HG03565 (cell line): ENCODE measurements at regions not wholly inside any gene's neighbourhood (a gene's known extent, or its start where the extent isn't known, plus 50 kb on each side); places are given as distances from the start of the nearest gene placed in this dataset.
A peak's percentile ranks its signal among the peaks of the same experiment; 100 is the strongest.

Experiments used
- ATAC-seq: cut with Tn5 transposase; IDR thresholded peaks from one replicate; pipeline ENCODE4 v1.9.1; 2021; ENCODE audit warnings: mild to moderate bottlenecking, moderate library complexity; ENCODE audit not compliant: unreplicated experiment

- no peak for ATAC-seq
Measured at GRCh38 chr1:193614275-193614674, 427.9 kb upstream of the B3GALT2 start.

DNA sequence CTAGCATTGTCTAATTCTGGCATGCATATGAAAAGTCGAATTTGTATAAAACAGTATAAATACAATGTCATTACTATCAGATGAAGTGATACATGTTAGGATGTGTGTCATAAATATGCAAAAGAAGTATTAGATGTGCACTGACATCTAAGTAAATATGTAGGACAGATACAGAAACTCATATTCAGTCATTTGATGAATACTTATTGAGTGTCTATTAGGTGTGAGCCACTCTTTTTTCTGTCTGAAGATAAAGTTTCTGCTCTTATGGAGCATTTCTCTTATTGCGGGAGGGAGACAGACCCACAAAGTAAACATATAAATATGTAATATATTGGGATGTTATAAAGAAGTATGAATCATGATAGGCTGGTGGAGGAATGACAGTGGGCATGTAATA lies 426.6 kb upstream of the B3GALT2 start:
- ATAC-seq: no peak

GRCh38 chr1:193609592-193609991 lies 423.2 kb upstream of the B3GALT2 start:
- no peak for ATAC-seq

DNA sequence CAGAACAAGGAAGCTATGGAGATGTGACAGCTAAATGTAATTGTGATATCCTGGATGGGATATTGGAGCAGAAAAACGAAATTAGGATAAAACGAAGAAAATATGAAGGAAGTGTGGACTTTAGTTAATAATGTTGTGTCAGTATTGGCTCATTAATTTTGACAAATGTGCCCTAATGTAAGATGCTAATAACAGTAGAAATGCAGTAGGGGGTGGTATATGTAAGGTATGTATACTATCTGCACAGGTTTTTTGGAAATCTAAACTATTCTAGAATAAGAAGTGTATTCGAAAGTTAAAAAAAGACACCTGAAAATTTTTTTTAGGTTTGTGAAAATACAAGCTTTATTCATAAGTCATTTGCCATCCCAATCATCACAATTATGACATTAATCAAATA lies 421.4 kb upstream of the B3GALT2 start:
- ATAC-seq: no peak

DNA sequence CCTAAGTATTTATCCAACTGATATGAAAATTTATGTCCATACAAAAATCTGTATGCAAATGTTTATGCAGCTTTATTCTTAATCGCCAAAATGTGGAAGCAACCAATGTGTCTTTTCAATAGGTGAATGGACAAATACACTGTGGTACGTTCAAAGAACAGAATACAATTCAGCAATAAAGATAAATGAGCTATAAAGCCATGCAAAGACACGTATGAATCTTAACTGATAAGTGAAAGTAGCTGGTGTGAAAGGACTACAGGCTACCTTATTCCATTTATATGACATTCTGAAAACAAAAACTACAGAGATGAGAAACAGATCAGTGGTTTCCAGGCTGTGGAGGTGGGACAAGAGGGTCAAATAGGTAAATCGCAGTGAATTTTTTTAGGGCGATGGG lies 419.6 kb upstream of the B3GALT2 start:
- no peak for ATAC-seq

DNA sequence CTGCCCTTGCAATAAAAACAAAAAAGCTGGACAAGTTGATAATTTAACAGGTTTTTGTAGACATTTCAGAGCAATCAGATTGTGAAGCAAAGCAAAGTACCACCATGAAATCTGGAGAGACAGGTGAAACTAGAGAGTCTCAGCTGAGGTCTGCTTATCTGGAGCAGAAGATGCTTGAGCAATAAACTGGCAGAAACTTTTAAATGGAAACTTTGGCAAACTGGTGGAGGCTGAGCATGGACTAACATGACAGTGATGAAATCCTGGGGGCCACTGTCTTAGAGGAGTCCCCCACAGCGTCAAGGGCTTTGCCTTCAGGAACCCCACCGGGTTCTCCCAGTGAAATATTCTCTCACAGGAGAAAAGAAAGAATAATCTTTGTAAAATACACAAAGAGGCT lies 416.3 kb upstream of the B3GALT2 start:
- ATAC-seq: no peak

DNA sequence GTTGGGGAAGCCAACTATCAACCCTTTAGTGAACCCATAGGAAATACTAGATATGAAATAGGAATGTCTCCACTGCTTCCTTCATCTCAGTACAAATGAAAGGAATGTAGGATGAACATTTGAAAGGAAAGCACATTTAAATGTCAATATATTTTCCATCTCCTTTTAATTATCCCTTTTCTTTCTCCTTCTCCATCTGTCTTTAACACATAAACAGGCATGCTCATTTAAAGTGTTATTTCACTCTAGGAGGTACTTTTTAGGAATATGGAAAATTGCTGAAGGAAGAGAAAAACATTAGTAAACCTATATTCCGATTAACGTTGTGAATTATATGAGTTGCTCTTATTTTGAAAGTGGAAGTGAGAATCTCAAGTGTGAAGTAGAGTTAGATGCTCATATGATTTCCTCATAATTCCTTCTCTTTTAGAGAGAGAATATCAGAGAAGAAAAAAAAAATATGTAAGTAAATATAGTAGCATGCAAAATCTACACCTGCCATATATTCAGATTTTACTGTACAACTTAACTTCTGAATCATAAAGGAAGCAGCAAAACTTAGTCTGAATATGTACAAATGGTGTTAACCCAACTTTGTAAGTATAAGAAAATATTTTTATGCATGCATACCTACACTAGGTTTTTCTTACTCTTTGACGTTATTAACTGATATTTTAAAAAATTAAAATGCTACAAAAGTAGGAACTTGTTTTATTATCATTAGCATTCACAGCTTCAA lies 406.9 kb upstream of the B3GALT2 start:
- no peak for ATAC-seq

- ATAC-seq: no peak
Measured at GRCh38 chr1:193592317-193592716, 405.9 kb upstream of the B3GALT2 start.

DNA sequence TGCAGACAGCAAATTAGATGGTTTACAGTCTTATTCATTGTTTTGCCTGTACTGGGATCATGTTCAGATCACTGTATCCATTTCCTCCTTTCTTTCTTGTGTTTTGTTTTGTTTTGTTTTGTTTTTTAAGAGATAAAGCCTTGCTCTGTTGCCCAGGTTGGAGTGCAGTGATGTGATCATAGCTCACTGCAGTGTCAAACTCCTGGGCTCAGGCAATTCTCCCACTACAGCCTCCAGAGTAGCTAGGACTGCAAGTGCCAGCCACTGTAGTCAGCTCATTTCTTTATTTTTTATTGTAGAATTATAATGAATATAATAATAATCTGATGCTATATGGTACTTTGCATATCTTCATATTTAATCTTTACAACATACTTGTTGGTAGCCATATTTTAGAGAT lies 403.7 kb upstream of the B3GALT2 start:
- ATAC-seq: no peak

DNA sequence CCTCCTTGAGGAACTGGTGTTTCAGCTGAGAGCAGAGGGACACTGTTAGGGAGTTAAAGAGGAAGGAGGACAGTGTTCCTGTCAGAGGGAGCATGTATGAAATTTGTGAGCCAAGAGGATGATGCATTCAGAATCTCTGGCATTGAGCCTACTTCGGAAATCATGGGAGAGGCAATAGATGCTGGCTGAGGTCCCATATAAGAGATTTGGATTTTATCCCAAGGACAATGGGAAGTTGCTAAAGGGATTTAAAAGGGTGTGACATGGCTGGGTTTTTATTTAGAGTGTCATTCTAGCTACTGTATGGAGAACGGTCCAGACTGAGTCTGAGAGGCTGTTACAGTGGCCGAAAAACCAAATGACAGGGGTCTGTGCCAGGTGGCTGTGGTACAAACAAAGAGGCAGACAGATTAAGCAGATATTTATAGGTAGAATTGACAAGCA lies 403.2 kb upstream of the B3GALT2 start:
- no peak for ATAC-seq

GRCh38 chr1:193588311-193589082 lies 402.1 kb upstream of the B3GALT2 start:
- ATAC-seq: no peak

DNA sequence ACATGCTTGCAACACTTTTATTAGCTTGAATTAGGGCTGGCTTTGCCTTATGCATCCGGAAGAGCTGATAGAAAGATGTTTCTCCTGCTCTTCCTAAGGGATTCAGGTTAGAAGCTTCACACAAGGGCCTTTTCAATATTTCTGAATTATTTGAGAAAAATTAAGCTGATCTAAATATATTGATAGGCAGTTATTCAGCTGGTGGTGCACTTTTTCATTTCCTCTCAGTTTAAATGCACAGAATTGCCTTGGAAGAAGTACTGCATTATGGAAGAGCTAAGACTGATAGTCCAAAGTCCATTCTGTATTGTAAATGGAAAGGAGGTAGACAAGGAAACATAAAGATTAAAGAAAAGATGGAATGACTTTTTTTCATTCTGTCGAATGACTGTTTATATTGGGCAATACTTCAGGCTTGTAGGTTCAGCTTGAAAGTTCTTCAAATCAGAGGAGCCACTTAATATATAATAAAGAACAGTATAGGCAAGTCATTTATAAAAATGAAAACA lies 398.4 kb upstream of the B3GALT2 start:
- ATAC-seq: no peak

DNA sequence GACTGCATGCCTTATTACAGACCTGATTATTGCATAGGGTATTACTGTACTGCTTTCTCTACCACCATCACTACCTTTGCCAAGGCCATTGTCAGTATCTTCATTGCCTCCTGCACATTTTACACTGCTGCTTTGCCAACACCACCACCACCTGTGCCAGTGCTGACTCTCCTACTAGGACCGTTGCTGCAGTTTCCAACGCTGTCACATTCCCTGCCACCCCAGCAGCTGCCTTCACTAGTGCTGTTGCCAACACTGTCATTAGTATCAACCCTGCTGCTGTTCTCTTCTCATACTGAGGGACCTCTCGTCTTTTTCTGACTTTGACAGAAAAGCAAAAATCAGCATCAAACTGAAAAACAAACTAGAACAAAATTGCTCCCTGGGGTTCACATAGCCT lies 394.9 kb upstream of the B3GALT2 start:
- ATAC-seq: no peak

DNA sequence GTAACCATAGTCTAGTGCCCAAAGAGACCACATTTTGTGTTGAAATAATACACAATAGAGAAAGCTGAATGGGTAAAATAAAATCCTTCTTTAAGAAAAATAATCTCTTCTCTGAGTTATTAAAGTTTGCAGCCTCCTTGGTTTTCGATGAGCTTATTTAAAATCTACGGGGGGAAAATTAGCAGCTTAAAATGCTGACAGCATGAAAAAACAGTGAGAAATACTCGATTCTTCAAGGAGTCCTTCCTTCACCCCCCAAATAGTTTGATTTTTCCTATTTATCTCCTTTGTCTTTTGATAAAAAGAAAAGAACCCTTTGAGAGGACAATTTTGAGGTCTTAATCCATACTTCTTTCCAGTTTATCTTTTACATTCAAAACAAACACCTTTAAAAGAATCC lies 394.0 kb upstream of the B3GALT2 start:
- no peak for ATAC-seq

DNA sequence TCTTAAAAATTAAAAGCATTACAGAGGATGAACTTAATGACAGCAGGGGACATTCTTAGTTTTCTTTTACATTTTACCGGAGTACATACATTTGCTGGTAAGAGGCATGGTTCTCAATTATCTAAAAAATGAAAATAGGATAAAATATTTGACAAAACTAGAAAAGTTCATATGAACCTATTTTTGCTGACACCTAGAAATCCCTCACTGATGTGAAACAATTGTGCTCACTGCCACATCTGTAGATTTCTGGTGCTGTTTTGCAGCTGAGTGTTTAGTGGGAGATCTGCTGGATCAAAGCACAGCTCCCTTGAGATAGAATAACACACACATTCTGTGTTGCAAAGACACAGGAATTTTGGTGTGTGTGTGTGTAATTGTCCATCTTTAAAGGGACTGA lies 392.9 kb upstream of the B3GALT2 start:
- ATAC-seq: no peak

DNA sequence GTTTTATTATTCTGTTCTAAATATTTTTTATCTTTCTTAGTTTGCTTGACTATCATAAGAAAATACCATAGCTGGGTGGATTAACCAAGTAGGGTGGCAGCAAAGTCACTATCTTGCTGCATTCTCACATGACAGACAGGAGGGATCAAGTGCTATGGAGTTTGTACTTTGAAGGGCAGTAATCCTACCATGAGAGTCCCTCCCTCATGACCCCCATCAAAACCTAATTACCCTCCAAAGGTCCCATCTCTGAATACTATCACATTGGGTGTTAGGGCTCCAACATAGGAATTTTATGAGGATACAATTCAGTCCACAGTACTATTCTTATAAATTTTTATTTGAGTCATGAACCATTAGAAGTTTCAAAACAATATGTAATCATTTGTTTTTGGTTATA lies 388.5 kb upstream of the B3GALT2 start:
- no peak for ATAC-seq

- no peak for ATAC-seq
Measured at GRCh38 chr1:193569983-193570269, 383.5 kb upstream of the B3GALT2 start.

DNA sequence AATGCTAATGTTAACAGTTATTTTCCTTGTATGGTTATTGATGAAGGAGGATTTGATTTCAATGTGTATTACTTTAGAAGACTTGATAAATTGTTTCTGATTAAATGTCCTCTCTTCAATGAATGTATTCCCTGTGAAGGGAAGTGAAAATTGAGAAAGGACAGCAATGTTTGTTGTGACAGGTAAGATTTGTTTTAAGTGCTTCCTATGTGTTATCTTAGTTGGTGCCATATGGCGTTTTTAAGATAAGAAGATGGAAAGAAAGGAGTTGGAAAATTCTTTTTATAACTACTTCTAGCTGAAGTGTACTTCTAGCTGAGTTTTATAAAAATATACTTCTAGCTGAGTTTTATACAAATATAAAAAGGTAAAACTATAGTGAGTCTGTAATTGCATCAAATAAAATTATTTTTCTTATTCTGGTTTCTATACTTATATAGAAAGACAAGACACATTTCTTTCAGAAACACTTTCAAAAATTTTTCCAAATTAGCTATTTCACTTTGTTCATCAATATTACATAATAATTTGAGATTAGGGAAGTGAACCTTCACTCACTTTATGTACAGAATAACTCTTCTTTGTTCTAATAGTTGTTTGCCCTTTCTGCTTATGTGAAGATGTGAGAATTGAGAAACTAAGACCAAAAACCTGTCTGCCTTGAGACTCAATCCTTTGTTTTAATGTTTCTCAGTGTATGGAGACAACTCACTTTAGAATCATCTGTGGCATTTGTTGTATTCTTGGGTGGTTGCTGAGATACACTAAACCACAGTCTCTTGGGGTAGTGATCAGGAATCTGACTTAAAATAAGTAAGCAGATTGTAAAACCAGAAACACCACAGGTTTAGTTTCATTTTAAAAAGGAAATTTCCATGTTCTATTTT lies 382.9 kb upstream of the B3GALT2 start:
- ATAC-seq: peak; percentile 64

DNA sequence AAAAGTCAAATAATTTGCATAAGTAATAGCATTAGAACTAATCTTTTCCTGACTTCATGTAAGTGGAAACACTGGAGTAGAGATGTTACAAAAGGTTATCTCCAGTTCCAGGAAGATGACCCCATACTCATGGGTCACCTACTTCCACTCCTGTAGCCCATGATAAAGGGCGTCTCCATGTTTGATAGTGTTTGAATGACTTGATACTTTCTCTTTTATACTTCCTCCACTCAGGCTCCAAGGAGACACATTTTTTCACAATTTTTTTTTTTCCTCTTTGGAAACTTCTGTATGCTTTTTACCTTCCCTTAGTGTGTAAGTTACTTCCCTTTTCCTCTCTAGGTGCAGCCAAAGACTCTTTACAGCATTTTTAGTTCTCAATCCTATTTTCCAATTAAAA lies 382.1 kb upstream of the B3GALT2 start:
- no peak for ATAC-seq

GRCh38 chr1:193567937-193568336 lies 381.5 kb upstream of the B3GALT2 start:
- no peak for ATAC-seq

GRCh38 chr1:193566735-193567134 lies 380.3 kb upstream of the B3GALT2 start:
- no peak for ATAC-seq
